GM12878 (cell line): ENCODE measurements at regions not wholly inside any gene's neighbourhood (a gene's known extent, or its start where the extent isn't known, plus 50 kb on each side); places are given as distances from the start of the nearest gene placed in this dataset.

Experiments
- ATAC-seq: fragments of 200-7000 bp; cut with Tn5 transposase; 3 replicates; pipeline ENCODE4 v1.9.1; 2020; ENCODE audit warnings: mild to moderate bottlenecking, moderate library complexity
- BruUV-seq: library from RNA; stranded (reverse); fragments of 400-500 nt; replicated peaks from 2 replicates; lab custom pipeline; 2021; lab: Mats Ljungman, UMichigan
- CTCF ChIA-PET: fragments of 300-600 bp; sonication (Branson Sonifier 250); formaldehyde crosslinking; extraction: SDS; loops from one replicate; lab custom pipeline; 2021; ENCODE audit warnings: inconsistent platforms; lab: Yijun Ruan, JAX
- POLR2A ChIA-PET: fragments of 350-600 bp; formaldehyde crosslinking; extraction: SDS; loops from one replicate; lab custom pipeline; 2021; ENCODE audit warnings: inconsistent platforms; lab: Charles Lee
- RAD21 ChIA-PET: fragments of 300-600 bp; sonication (Branson Sonifier 250); formaldehyde crosslinking; loops from one replicate; lab custom pipeline; 2023; ENCODE audit warnings: antibody characterized with exemption; ENCODE audit not compliant: unreplicated experiment; lab: Charles Lee
- SMC1A ChIA-PET: fragments of 300-600 bp; sonication (Branson Sonifier 250); formaldehyde crosslinking; loops from one replicate; lab custom pipeline; 2023; ENCODE audit not compliant: unreplicated experiment, uncharacterized antibody; lab: Charles Lee
- DNase-seq: peaks from one replicate; pipeline ENCODE4 v3.0.0-alpha.2; 2011; ENCODE audit warnings: low read depth, low spot score
- FAIRE-seq: peaks from 3 replicates; lab custom pipeline; 2011; peaks lifted over from hg19 to GRCh38; lab: Jason Lieb, UNC
- H2AFZ ChIP-seq: 2 replicates; pipeline ENCODE4 v1.6.0; 2011; ENCODE audit warnings: low read depth, low read length, control low read depth; ENCODE audit not compliant: control insufficient read depth
- H3K27ac ChIP-seq: 2 replicates; pipeline ENCODE4 v1.5.1; 2011; ENCODE audit warnings: control low read depth; ENCODE audit not compliant: control insufficient read depth, insufficient read depth
- H3K27me3 ChIP-seq, 2 experiments: replicated peaks in 1 of 2; 2 replicates each; pipeline versions ENCODE4 v1.6.0 to v1.6.1; 2011; ENCODE audit warnings: low read length in 1 of 2; ENCODE audit not compliant: control insufficient read depth in 2 of 2, insufficient read depth in 2 of 2
- H3K36me3 ChIP-seq, 2 experiments: 2 replicates each; pipeline ENCODE4 v1.5.1; 2011; ENCODE audit warnings: low read length in 1 of 2; ENCODE audit not compliant: control insufficient read depth in 2 of 2, insufficient read depth in 2 of 2
- H3K4me1 ChIP-seq: 2 replicates; pipeline ENCODE4 v1.6.1; 2011; ENCODE audit warnings: mild to moderate bottlenecking, low read length, moderate library complexity, mixed read lengths; ENCODE audit not compliant: control insufficient read depth, insufficient read depth
- H3K4me2 ChIP-seq: 2 replicates; pipeline ENCODE4 v1.6.0; 2011; ENCODE audit warnings: control low read depth; ENCODE audit not compliant: control insufficient read depth, insufficient read depth
- H3K4me3 ChIP-seq: fragments of 200-600 bp; sonication (generic); 2 replicates; pipeline ENCODE4 v1.5.1; 2016
- H3K79me2 ChIP-seq: 2 replicates; pipeline ENCODE4 v1.6.0; 2011; ENCODE audit warnings: low read length; ENCODE audit not compliant: control insufficient read depth, insufficient read depth
- H3K9ac ChIP-seq: 2 replicates; pipeline ENCODE4 v1.8.0; 2011; ENCODE audit warnings: low read length, control low read depth, mixed read lengths; ENCODE audit not compliant: control insufficient read depth, insufficient read depth
- H3K9me3 ChIP-seq: replicated peaks from 3 replicates; pipeline ENCODE4 v1.5.1; 2011; ENCODE audit warnings: mild to moderate bottlenecking, low read length; ENCODE audit not compliant: control insufficient read depth, insufficient read depth
- H4K20me1 ChIP-seq: 2 replicates; pipeline ENCODE4 v1.6.0; 2011; ENCODE audit not compliant: control insufficient read depth, insufficient read depth
- ETV6 ChIP-seq, 2 experiments: fragments of 450-650 bp in 1 of 2; IDR thresholded peaks in 1 of 2; conservative IDR thresholded peaks in 1 of 2; 2 replicates each; pipeline ENCODE4 v1.6.1; 2014; ENCODE audit warnings: antibody characterized with exemption in 1 of 2, borderline replicate concordance in 1 of 2, low read depth in 1 of 2, mild to moderate bottlenecking in 1 of 2, moderate library complexity in 1 of 2
- ZBTB4 ChIP-seq: fragments of 450-650 bp; formaldehyde crosslinking; IDR thresholded peaks from 2 replicates; pipeline ENCODE4 v1.4.0; 2022; ENCODE audit warnings: mild to moderate bottlenecking, moderate library complexity
- WGBS: methylation state at CpG from one replicate; pipeline ENCODE4 v1.1.6; 2016; ENCODE audit warnings: low lambda C conversion rate; ENCODE audit not compliant: insufficient replicate concordance, insufficient coverage; ENCODE audit errors: missing lambda C conversion rate; 5-methylcytosine and 5-hydroxymethylcytosine counted together
- in situ Hi-C: fragments of 300-500 bp; cut with MboI; formaldehyde crosslinking; loops from 9 replicates; pipeline ENCODE4 v1.14.3; 2018; ENCODE audit warnings: mixed read lengths
- intact Hi-C: fragments of 100-400 bp; cut with micrococcal nuclease; formaldehyde crosslinking; loops from one replicate; pipeline ENCODE4 v1.14.2; 2022; ENCODE audit not compliant: unreplicated experiment

GRCh38 chr10:86597306-86597705 lies 57.0 kb upstream of the OPN4 start:
- no peaks in the 10 kb centered on the region for H3K79me2 ChIP-seq
- H3K36me3 ChIP-seq: no peaks in the 10 kb centered on the region
- no peaks in the 10 kb centered on the region for H3K27me3 ChIP-seq
- ChIA-PET POLR2A (no interaction called here), RAD21 (no interaction called here), SMC1A (no interaction called here), CTCF (interaction anchor here (1.7 to 3.8 kb wide), 2 partner anchors 11 to 13 kb away, joined by 3 to 16 read pairs; no protein-coding TSS in a partner anchor)
- no peaks in the 10 kb centered on the region for H4K20me1 ChIP-seq
- no peak overlapping the region for H3K4me3 ChIP-seq
- no peak overlapping the region for H3K27ac ChIP-seq
- H2AFZ ChIP-seq: no peak overlapping the region
- no peak overlapping the region for H3K4me2 ChIP-seq
- no peaks in the 10 kb centered on the region for H3K9me3 ChIP-seq
- ATAC-seq (no peak), FAIRE-seq (no peak), DNase-seq (no peak)
- no peak for TF ChIP-seq ETV6 (conservative IDR thresholded peaks at IDR 0.05 in 1 of 2, IDR thresholded peaks at IDR 0.05 in 1 of 2; ENCODE audit: borderline replicate concordance in 1 of 2, low read depth in 1 of 2)
- WGBS: 51% methylated on average over 15 of the region's 15 CpGs
- intact Hi-C loops (no loop called here), in situ Hi-C loops (no loop called here)
- H3K9ac ChIP-seq: no peak overlapping the region
- BruUV-seq: no TSS peak
- H3K4me1 ChIP-seq: no peaks in the 10 kb centered on the region; the same call in 1 of the 2 replicates

DNA sequence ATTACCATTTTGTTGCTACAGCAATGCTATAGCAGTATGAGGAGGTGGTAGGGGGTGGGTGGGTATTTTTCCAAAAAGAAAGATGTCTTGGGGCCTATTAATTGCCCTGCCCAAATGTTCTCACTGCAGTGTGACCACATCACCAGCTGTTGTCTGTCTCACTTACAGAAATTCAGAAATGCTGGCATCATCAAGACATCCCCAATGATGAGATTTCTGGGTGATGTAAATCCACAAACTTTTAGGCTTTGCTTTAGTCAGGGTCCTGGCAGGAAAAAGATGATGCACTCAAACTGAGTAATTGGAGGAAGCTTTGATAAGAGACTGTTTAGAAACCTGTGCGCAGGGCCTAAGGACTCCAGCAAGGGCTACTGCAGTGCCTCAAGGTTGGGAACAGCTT lies 56.2 kb upstream of the OPN4 start:
- H2AFZ ChIP-seq: no peak overlapping the region
- H3K36me3 ChIP-seq: no peaks in the 10 kb centered on the region
- H4K20me1 ChIP-seq: no peaks in the 10 kb centered on the region
- BruUV-seq: no TSS peak
- no peak overlapping the region for H3K9ac ChIP-seq
- no peak overlapping the region for H3K4me2 ChIP-seq
- ChIA-PET RAD21 (no interaction called here), CTCF (interaction anchor here (1.7 to 3.8 kb wide), 2 partner anchors 12 to 14 kb away, joined by 3 to 16 read pairs; no protein-coding TSS in a partner anchor), SMC1A (no interaction called here), POLR2A (no interaction called here)
- no peaks in the 10 kb centered on the region for H3K79me2 ChIP-seq
- no peak for FAIRE-seq
- H3K4me3 ChIP-seq: no peak overlapping the region
- in situ Hi-C loops (no loop called here), intact Hi-C loops (no loop called here)
- no peak overlapping the region for H3K27ac ChIP-seq
- H3K4me1 ChIP-seq: no peaks in the 10 kb centered on the region; the same call in 1 of the 2 replicates
- no peak for TF ChIP-seq ZBTB4 (CRISPR knock-in tag)
- no peaks in the 10 kb centered on the region for H3K27me3 ChIP-seq
- DNase-seq: no peak
- H3K9me3 ChIP-seq: no peaks in the 10 kb centered on the region
- ATAC-seq: no peak
- WGBS: 100% methylated on average over 1 of the region's 1 CpG
